ENCODE measurements at regions not wholly inside any gene's neighbourhood (a gene's known extent, or its start where the extent isn't known, plus 50 kb on each side); places are given as distances from the start of the nearest gene placed in this dataset.
A peak's percentile ranks its signal among the peaks of the same experiment; 100 is the strongest.
"Not testable (repeated sequence)": the region's sequence is repeated elsewhere in the genome, so short reads cannot be mapped to it uniquely, and the experiment has no call there.

- H3K27ac Mint-ChIP-seq; H3K4me1 Mint-ChIP-seq (ENCODE audit: low read depth); H3K4me3 Mint-ChIP-seq (ENCODE audit: low read depth); DNase-seq (ENCODE audit: low spot score); H3K27me3 Mint-ChIP-seq (ENCODE audit: low read depth); intact Hi-C loops (cut with micrococcal nuclease); H3K36me3 Mint-ChIP-seq (ENCODE audit: low read depth): not testable (repeated sequence)
- peaks cover 58% of the 10 kb centered on the region for H3K9me3 Mint-ChIP-seq
These were observed 142.2 kb upstream of the ZNF722 start for GRCh38 chr7:63856466-63856865.

- H3K4me1 Mint-ChIP-seq (ENCODE audit: low read depth) = no peaks in the 10 kb centered on the region
- peaks cover 60% of the 10 kb centered on the region for H3K9me3 Mint-ChIP-seq
- no peaks in the 10 kb centered on the region for H3K36me3 Mint-ChIP-seq (ENCODE audit: low read depth)
- H3K4me3 Mint-ChIP-seq (ENCODE audit: low read depth) = no peak overlapping the region
- H3K27me3 Mint-ChIP-seq (ENCODE audit: low read depth) = no peaks in the 10 kb centered on the region
- H3K27ac Mint-ChIP-seq = no peak overlapping the region
- intact Hi-C loops (cut with micrococcal nuclease) = no loop called here
- no peak for DNase-seq (ENCODE audit: low spot score)
These were observed 131.5 kb upstream of the ZNF722 start for GRCh38 chr7:63867127-63867526.

GRCh38 chr7:63874242-63874641, 124.4 kb upstream of the ZNF722 start:
- H3K36me3 Mint-ChIP-seq (ENCODE audit: low read depth); H3K27me3 Mint-ChIP-seq (ENCODE audit: low read depth); DNase-seq (ENCODE audit: low spot score); intact Hi-C loops (cut with micrococcal nuclease); H3K4me1 Mint-ChIP-seq (ENCODE audit: low read depth); H3K4me3 Mint-ChIP-seq (ENCODE audit: low read depth); H3K27ac Mint-ChIP-seq: not testable (repeated sequence)
- H3K9me3 Mint-ChIP-seq = peaks cover 57% of the 10 kb centered on the region

GRCh38 chr7:63876707-63877322, 121.8 kb upstream of the ZNF722 start:
- H3K27ac Mint-ChIP-seq = no peak overlapping the region
- H3K27me3 Mint-ChIP-seq (ENCODE audit: low read depth) = no peaks in the 10 kb centered on the region
- H3K4me3 Mint-ChIP-seq (ENCODE audit: low read depth) = no peak overlapping the region
- DNase-seq (ENCODE audit: low spot score) = no peak
- H3K4me1 Mint-ChIP-seq (ENCODE audit: low read depth) = no peaks in the 10 kb centered on the region
- peaks cover 76% of the 10 kb centered on the region for H3K9me3 Mint-ChIP-seq
- intact Hi-C loops (cut with micrococcal nuclease) = no loop called here
- H3K36me3 Mint-ChIP-seq (ENCODE audit: low read depth) = peaks cover 8% of the 10 kb centered on the region

- intact Hi-C loops (cut with micrococcal nuclease) = no loop called here
- H3K9me3 Mint-ChIP-seq = peaks cover 70% of the 10 kb centered on the region
- H3K4me1 Mint-ChIP-seq (ENCODE audit: low read depth) = no peaks in the 10 kb centered on the region
- no peaks in the 10 kb centered on the region for H3K36me3 Mint-ChIP-seq (ENCODE audit: low read depth)
- H3K4me3 Mint-ChIP-seq (ENCODE audit: low read depth) = no peak overlapping the region
- no peaks in the 10 kb centered on the region for H3K27me3 Mint-ChIP-seq (ENCODE audit: low read depth)
- DNase-seq (ENCODE audit: low spot score) = no peak
- no peak overlapping the region for H3K27ac Mint-ChIP-seq
These were observed 111.6 kb upstream of the ZNF722 start for GRCh38 chr7:63887031-63887430.

GRCh38 chr7:63899691-63900393, 98.8 kb upstream of the ZNF722 start:
- DNase-seq (ENCODE audit: low spot score) = peak; percentile 19
- Mint-ChIP-seq H3K27ac (peak overlapping the region; percentile 49), H3K27me3 (ENCODE audit: low read depth) (no peaks in the 10 kb centered on the region), H3K36me3 (ENCODE audit: low read depth) (no peaks in the 10 kb centered on the region), H3K4me1 (ENCODE audit: low read depth) (peaks cover 2% of the 10 kb centered on the region), H3K4me3 (ENCODE audit: low read depth) (peak overlapping the region; percentile 82), H3K9me3 (peaks cover 43% of the 10 kb centered on the region)
- intact Hi-C loops (cut with micrococcal nuclease) = loop anchor here (1.0 kb wide), 1 partner anchor 26 kb away; no protein-coding TSS in a partner anchor

- intact Hi-C loops (cut with micrococcal nuclease) = loop anchor here (1.0 kb wide), 1 partner anchor 26 kb away; no protein-coding TSS in a partner anchor
- H3K27ac Mint-ChIP-seq = peak overlapping the region; percentile 49
These were observed 98.0 kb upstream of the ZNF722 start for GRCh38 chr7:63900394-63901203.

GRCh38 chr7:63901204-63901506, 97.5 kb upstream of the ZNF722 start:
- DNase-seq (ENCODE audit: low spot score); intact Hi-C loops (cut with micrococcal nuclease): not testable (repeated sequence)

More at GRCh38 chr7:63900394-63901203, 98.0 kb upstream of the ZNF722 start:
- Mint-ChIP-seq H3K4me3 (ENCODE audit: low read depth) (peak overlapping the region; percentile 82), H3K27me3 (ENCODE audit: low read depth) (no peaks in the 10 kb centered on the region), H3K36me3 (ENCODE audit: low read depth) (no peaks in the 10 kb centered on the region), H3K4me1 (ENCODE audit: low read depth) (peaks cover 2% of the 10 kb centered on the region), H3K9me3 (peaks cover 51% of the 10 kb centered on the region)
- DNase-seq (ENCODE audit: low spot score) = peak; percentile 56

GRCh38 chr7:63918986-63919385, 79.7 kb upstream of the ZNF722 start:
- no peaks in the 10 kb centered on the region for H3K36me3 Mint-ChIP-seq (ENCODE audit: low read depth)
- intact Hi-C loops (cut with micrococcal nuclease) = no loop called here
- no peaks in the 10 kb centered on the region for H3K27me3 Mint-ChIP-seq (ENCODE audit: low read depth)
- H3K4me1 Mint-ChIP-seq (ENCODE audit: low read depth) = no peaks in the 10 kb centered on the region
- H3K9me3 Mint-ChIP-seq = peaks cover 62% of the 10 kb centered on the region
- DNase-seq (ENCODE audit: low spot score) = no peak
- no peak overlapping the region for H3K27ac Mint-ChIP-seq
- no peak overlapping the region for H3K4me3 Mint-ChIP-seq (ENCODE audit: low read depth)

More at GRCh38 chr7:63901204-63901506, 97.5 kb upstream of the ZNF722 start:
- not testable (repeated sequence) for H3K27ac Mint-ChIP-seq; H3K4me1 Mint-ChIP-seq (ENCODE audit: low read depth); H3K36me3 Mint-ChIP-seq (ENCODE audit: low read depth); H3K27me3 Mint-ChIP-seq (ENCODE audit: low read depth)
- Mint-ChIP-seq H3K4me3 (ENCODE audit: low read depth) (peak overlapping the region; percentile 1), H3K9me3 (peaks cover 48% of the 10 kb centered on the region)

GRCh38 chr7:63925262-63925625, 73.4 kb upstream of the ZNF722 start:
- H3K4me1 Mint-ChIP-seq (ENCODE audit: low read depth) = peaks cover 2% of the 10 kb centered on the region
- no peaks in the 10 kb centered on the region for H3K27me3 Mint-ChIP-seq (ENCODE audit: low read depth)
- H3K4me3 Mint-ChIP-seq (ENCODE audit: low read depth) = peak overlapping the region; percentile 84
- DNase-seq (ENCODE audit: low spot score) = no peak
- H3K9me3 Mint-ChIP-seq = peaks cover 69% of the 10 kb centered on the region
- no peaks in the 10 kb centered on the region for H3K36me3 Mint-ChIP-seq (ENCODE audit: low read depth)
- H3K27ac Mint-ChIP-seq = peak overlapping the region; percentile 60
- intact Hi-C loops (cut with micrococcal nuclease) = loop anchor here (5.0 to 10.0 kb wide), 2 partner anchors 637 to 980 kb away; partner anchors contain the start of genes ZNF273 and ZNF680

GRCh38 chr7:63925626-63926460, 72.8 kb upstream of the ZNF722 start:
- Mint-ChIP-seq H3K4me3 (ENCODE audit: low read depth) (peak overlapping the region; percentile 84), H3K4me1 (ENCODE audit: low read depth) (peaks cover 2% of the 10 kb centered on the region), H3K36me3 (ENCODE audit: low read depth) (no peaks in the 10 kb centered on the region), H3K9me3 (peaks cover 72% of the 10 kb centered on the region), H3K27ac (peak overlapping the region; percentile 81), H3K27me3 (ENCODE audit: low read depth) (no peaks in the 10 kb centered on the region)
- intact Hi-C loops (cut with micrococcal nuclease) = loop anchor here (1.0 to 10.0 kb wide), 4 partner anchors 26 to 979 kb away; partner anchors contain the start of genes ZNF273 and ZNF680
- DNase-seq (ENCODE audit: low spot score) = peak; percentile 78

- Mint-ChIP-seq H3K27me3 (ENCODE audit: low read depth) (no peaks in the 10 kb centered on the region), H3K36me3 (ENCODE audit: low read depth) (no peaks in the 10 kb centered on the region), H3K4me1 (ENCODE audit: low read depth) (peaks cover 2% of the 10 kb centered on the region), H3K4me3 (ENCODE audit: low read depth) (no peak overlapping the region), H3K27ac (no peak overlapping the region), H3K9me3 (peaks cover 63% of the 10 kb centered on the region)
- intact Hi-C loops (cut with micrococcal nuclease) = loop anchor here (2.0 to 10.0 kb wide), 3 partner anchors 380 to 978 kb away; partner anchors contain the start of genes ZNF273 and ZNF680
- no peak for DNase-seq (ENCODE audit: low spot score)
These were observed 71.4 kb upstream of the ZNF722 start for GRCh38 chr7:63927261-63927660.
